ENCODE measurements at regions not wholly inside any gene's neighbourhood (a gene's known extent, or its start where the extent isn't known, plus 50 kb on each side); places are given as distances from the start of the nearest gene placed in this dataset.

GRCh38 chr6:94721459-94721858, 855.9 kb upstream of the MANEA start:
- Histone ChIP-seq H2AFZ (ENCODE audit: low read length) (no peak overlapping the region), H3K27me3 (ENCODE audit: control insufficient read depth in 1 of 2, insufficient read depth in 2 of 2, low read length in 2 of 2) (no peaks in the 10 kb centered on the region; a peak in 1 of 5 replicates), H3K4me2 (ENCODE audit: low read depth, low read length) (no peak overlapping the region), H3K36me3 (replicated peaks in 1 of 2; ENCODE audit: control insufficient read depth in 1 of 2, insufficient read depth in 2 of 2, low read length in 2 of 2) (no peaks in the 10 kb centered on the region), H4K20me1 (ENCODE audit: insufficient read depth, low read length) (no peaks in the 10 kb centered on the region), H3K9me3 (ENCODE audit: low read length) (peaks cover 4% of the 10 kb centered on the region), H3K27ac (ENCODE audit: extremely low read length, insufficient read depth, low read length) (no peak overlapping the region), H3K4me1 (ENCODE audit: insufficient read depth, low read length) (no peaks in the 10 kb centered on the region), H3K9ac (ENCODE audit: insufficient read depth, low read depth, low read length) (no peak overlapping the region), H3K4me3 (replicated peaks in 1 of 3; ENCODE audit: insufficient read depth in 1 of 3, low read depth in 2 of 3, low read length in 3 of 3) (no peak overlapping the region), H3K79me2 (ENCODE audit: insufficient read depth, low read length) (no peaks in the 10 kb centered on the region)
- FAIRE-seq (no peak), DNase-seq (ENCODE audit: low spot score) (no peak), ATAC-seq (no peak)
- intact Hi-C loops (cut with micrococcal nuclease; ENCODE audit: unreplicated experiment) (no loop called here), in situ Hi-C loops (cut with HindIII; ENCODE audit: extremely low pct_ligation_motif_present, low pct_unique_long_range_greater_than_20kb) (no loop called here)
- TF ChIP-seq ZNF12 (CRISPR knock-in tag; IDR thresholded peaks at IDR 0.05) (no peak), ZNF10 (CRISPR knock-in tag; IDR thresholded peaks at IDR 0.05; ENCODE audit: borderline replicate concordance, low read depth) (no peak), CENPX (CRISPR knock-in tag; IDR thresholded peaks at IDR 0.05) (no peak), NR2F2 (IDR thresholded peaks at IDR 0.05; ENCODE audit: borderline replicate concordance, low read depth) (no peak), ZFP36L2 (CRISPR knock-in tag; IDR thresholded peaks at IDR 0.05) (no peak), ZNF256 (CRISPR knock-in tag; conservative IDR thresholded peaks at IDR 0.05) (no peak), ZNF629 (CRISPR knock-in tag; conservative IDR thresholded peaks at IDR 0.05) (no peak), KDM2A (CRISPR knock-in tag; IDR thresholded peaks at IDR 0.05; ENCODE audit: borderline replicate concordance, low read depth) (no peak), ARNT (IDR thresholded peaks at IDR 0.05) (no peak), IKZF4 (CRISPR knock-in tag; IDR thresholded peaks at IDR 0.05; ENCODE audit: borderline replicate concordance, low read depth, not compliant biosample characterization) (no peak), ZFP1 (CRISPR knock-in tag; IDR thresholded peaks at IDR 0.05) (no peak), KDM1A (CRISPR knock-in tag; IDR thresholded peaks at IDR 0.05) (no peak), MXD1 (CRISPR knock-in tag; IDR thresholded peaks at IDR 0.05) (no peak), RNF219 (CRISPR knock-in tag; IDR thresholded peaks at IDR 0.05) (no peak), ASH2L (IDR thresholded peaks at IDR 0.05; ENCODE audit: insufficient read length, low read depth, low read length) (no peak)
- TF ChIP-seq, protein P1, sequence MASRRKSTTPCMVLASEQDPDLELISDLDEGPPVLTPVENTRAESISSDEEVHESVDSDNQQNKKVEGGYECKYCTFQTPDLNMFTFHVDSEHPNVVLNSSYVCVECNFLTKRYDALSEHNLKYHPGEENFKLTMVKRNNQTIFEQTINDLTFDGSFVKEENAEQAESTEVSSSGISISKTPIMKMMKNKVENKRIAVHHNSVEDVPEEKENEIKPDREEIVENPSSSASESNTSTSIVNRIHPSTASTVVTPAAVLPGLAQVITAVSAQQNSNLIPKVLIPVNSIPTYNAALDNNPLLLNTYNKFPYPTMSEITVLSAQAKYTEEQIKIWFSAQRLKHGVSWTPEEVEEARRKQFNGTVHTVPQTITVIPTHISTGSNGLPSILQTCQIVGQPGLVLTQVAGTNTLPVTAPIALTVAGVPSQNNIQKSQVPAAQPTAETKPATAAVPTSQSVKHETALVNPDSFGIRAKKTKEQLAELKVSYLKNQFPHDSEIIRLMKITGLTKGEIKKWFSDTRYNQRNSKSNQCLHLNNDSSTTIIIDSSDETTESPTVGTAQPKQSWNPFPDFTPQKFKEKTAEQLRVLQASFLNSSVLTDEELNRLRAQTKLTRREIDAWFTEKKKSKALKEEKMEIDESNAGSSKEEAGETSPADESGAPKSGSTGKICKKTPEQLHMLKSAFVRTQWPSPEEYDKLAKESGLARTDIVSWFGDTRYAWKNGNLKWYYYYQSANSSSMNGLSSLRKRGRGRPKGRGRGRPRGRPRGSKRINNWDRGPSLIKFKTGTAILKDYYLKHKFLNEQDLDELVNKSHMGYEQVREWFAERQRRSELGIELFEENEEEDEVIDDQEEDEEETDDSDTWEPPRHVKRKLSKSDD (CRISPR knock-in tag; IDR thresholded peaks at IDR 0.05; ENCODE audit: low read depth): no peak
- TF ChIP-seq, protein P2, sequence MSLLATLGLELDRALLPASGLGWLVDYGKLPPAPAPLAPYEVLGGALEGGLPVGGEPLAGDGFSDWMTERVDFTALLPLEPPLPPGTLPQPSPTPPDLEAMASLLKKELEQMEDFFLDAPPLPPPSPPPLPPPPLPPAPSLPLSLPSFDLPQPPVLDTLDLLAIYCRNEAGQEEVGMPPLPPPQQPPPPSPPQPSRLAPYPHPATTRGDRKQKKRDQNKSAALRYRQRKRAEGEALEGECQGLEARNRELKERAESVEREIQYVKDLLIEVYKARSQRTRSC (CRISPR knock-in tag; IDR thresholded peaks at IDR 0.05; ENCODE audit: low read depth): no peak
- ChIA-PET CTCF (ENCODE audit: low intra/inter-chr PET ratio, low total read pairs) (no interaction called here), POLR2A (no interaction called here)
- BruUV-seq (replicated peaks): no TSS peak
- 2% methylated on average over 2 of the region's 2 CpGs for WGBS (ENCODE audit: low lambda C conversion rate)

Measured in HepG2 (cell line).